HFFc6 (cell line): ENCODE measurements at regions not wholly inside any gene's neighbourhood (a gene's known extent, or its start where the extent isn't known, plus 50 kb on each side); places are given as distances from the start of the nearest gene placed in this dataset.

Experiments
- DNase-seq: peaks from one replicate; pipeline ENCODE4 v3.0.0-alpha.2; 2018
- H3K27ac Mint-ChIP-seq: 2 replicates; pipeline ENCODE4 v1.8.0; 2020; ENCODE audit warnings: mild to moderate bottlenecking, mixed read lengths
- H3K27me3 Mint-ChIP-seq: 2 replicates; pipeline ENCODE4 v1.8.0; 2021; ENCODE audit warnings: mild to moderate bottlenecking, moderate library complexity, mixed read lengths; ENCODE audit not compliant: insufficient read depth
- H3K36me3 Mint-ChIP-seq: 2 replicates; pipeline ENCODE4 v1.8.0; 2021; ENCODE audit warnings: low read depth, mixed read lengths
- H3K4me1 Mint-ChIP-seq: 2 replicates; pipeline ENCODE4 v1.8.0; 2020; ENCODE audit warnings: low read depth, mixed read lengths
- H3K4me3 Mint-ChIP-seq: 2 replicates; pipeline ENCODE4 v1.8.0; 2020; ENCODE audit warnings: mild to moderate bottlenecking, moderate library complexity, mixed read lengths
- H3K9me3 Mint-ChIP-seq: 2 replicates; pipeline ENCODE4 v1.8.0; 2020; ENCODE audit warnings: mild to moderate bottlenecking, mixed read lengths
- TF ChIP-seq, protein P1 (sequence below): fragments of 200-600 bp; sonication (generic); IDR thresholded peaks from 2 replicates; pipeline ENCODE4 v1.5.0; 2021; ENCODE audit warnings: antibody characterized with exemption, mild to moderate bottlenecking

- Mint-ChIP-seq H3K36me3 (no peaks in the 10 kb centered on the region), H3K4me3 (no peak overlapping the region), H3K4me1 (no peaks in the 10 kb centered on the region), H3K27me3 (no peaks in the 10 kb centered on the region), H3K9me3 (no peaks in the 10 kb centered on the region), H3K27ac (no peak overlapping the region)
- TF ChIP-seq, protein P1, sequence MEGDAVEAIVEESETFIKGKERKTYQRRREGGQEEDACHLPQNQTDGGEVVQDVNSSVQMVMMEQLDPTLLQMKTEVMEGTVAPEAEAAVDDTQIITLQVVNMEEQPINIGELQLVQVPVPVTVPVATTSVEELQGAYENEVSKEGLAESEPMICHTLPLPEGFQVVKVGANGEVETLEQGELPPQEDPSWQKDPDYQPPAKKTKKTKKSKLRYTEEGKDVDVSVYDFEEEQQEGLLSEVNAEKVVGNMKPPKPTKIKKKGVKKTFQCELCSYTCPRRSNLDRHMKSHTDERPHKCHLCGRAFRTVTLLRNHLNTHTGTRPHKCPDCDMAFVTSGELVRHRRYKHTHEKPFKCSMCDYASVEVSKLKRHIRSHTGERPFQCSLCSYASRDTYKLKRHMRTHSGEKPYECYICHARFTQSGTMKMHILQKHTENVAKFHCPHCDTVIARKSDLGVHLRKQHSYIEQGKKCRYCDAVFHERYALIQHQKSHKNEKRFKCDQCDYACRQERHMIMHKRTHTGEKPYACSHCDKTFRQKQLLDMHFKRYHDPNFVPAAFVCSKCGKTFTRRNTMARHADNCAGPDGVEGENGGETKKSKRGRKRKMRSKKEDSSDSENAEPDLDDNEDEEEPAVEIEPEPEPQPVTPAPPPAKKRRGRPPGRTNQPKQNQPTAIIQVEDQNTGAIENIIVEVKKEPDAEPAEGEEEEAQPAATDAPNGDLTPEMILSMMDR = no peak
- no peak for DNase-seq
Measured at GRCh38 chr5:120901199-120901598, 437.1 kb downstream of the PRR16 start.

DNA sequence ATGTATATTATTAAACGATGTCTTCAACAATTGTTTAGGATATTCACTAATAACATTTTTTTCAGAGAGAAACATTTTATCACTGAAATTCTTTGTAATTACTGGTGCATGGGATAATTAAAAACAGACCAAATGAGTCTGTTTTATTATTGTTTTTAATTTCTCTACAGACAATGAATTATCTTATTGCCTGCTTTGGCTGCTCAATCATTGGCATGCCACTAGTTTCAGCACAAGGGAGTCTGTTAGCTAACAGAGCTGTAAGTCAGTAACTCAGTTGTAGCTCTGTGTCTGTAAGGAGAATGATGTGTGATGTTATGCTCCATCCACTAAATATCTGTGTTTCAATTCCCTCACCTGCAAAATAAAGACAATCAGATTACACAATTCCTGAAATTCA is 443.9 kb downstream of the PRR16 start:
- no peak for DNase-seq
- Mint-ChIP-seq H3K9me3 (no peaks in the 10 kb centered on the region), H3K27me3 (no peaks in the 10 kb centered on the region), H3K27ac (no peak overlapping the region), H3K4me3 (no peak overlapping the region), H3K4me1 (no peaks in the 10 kb centered on the region), H3K36me3 (no peaks in the 10 kb centered on the region)
- TF ChIP-seq, protein P1 = no peak

GRCh38 chr5:120910629-120911028 is 446.5 kb downstream of the PRR16 start:
- H3K36me3 Mint-ChIP-seq = no peaks in the 10 kb centered on the region
- H3K27me3 Mint-ChIP-seq = no peaks in the 10 kb centered on the region
- H3K27ac Mint-ChIP-seq = no peak overlapping the region
- no peak for DNase-seq
- H3K9me3 Mint-ChIP-seq = no peaks in the 10 kb centered on the region
- H3K4me1 Mint-ChIP-seq = no peaks in the 10 kb centered on the region
- TF ChIP-seq, protein P1 = no peak
- H3K4me3 Mint-ChIP-seq = no peak overlapping the region

DNA sequence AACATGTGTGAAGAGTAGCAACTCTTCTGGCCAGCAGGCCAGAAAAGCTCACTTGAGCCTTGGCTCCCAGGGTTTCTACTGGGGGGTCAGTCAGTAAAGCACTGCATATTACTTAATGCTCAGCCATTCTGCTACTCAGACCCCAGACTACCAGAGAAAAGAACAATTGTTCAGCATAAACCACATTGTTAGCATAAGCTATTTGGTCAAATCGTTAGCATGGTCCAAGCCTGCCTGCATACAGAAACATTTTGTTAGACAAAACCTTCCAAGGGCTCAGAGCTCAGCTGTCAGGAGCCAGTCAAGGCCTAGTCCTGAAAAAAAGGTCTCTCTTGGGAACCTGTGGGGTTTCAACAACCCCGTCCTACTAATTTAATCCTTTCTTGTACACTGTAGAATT is 449.3 kb downstream of the PRR16 start:
- Mint-ChIP-seq H3K4me1 (no peaks in the 10 kb centered on the region), H3K4me3 (no peak overlapping the region), H3K36me3 (no peaks in the 10 kb centered on the region), H3K27ac (no peak overlapping the region), H3K27me3 (no peaks in the 10 kb centered on the region), H3K9me3 (no peaks in the 10 kb centered on the region)
- no peak for DNase-seq
- TF ChIP-seq, protein P1 = no peak

DNA sequence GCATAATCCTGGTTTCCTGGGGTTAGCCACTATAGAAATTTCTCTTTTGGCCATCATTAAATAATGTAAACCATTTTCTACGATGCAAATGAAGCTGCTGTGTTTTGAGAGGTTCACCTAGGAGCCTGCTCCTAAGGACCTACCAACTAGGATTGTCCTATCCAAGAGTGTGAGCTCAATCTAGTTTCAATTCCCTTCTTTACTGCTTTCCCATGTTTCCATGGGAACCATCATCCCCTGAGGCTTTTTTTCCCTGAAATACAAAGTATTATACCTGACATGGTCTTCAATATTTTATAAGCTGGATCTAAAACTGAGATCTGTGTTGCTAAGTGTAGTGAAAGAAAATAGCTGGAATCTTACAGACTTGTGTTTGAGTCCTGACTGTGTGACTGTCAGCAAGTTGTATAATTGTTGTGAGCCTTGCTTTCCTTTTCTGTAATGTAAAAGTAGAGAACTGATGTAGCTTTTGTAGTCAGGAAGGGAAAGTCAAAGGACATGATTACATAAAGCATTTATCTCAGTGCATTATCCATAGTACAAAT is 453.2 kb downstream of the PRR16 start:
- Mint-ChIP-seq H3K9me3 (no peaks in the 10 kb centered on the region), H3K36me3 (no peaks in the 10 kb centered on the region), H3K4me3 (no peak overlapping the region), H3K27me3 (no peaks in the 10 kb centered on the region), H3K4me1 (no peaks in the 10 kb centered on the region), H3K27ac (no peak overlapping the region)
- DNase-seq = no peak
- TF ChIP-seq, protein P1 = no peak

- no peaks in the 10 kb centered on the region for H3K4me1 Mint-ChIP-seq
- no peaks in the 10 kb centered on the region for H3K36me3 Mint-ChIP-seq
- H3K27me3 Mint-ChIP-seq = no peaks in the 10 kb centered on the region
- no peaks in the 10 kb centered on the region; the same call in 1 of the 2 replicates for H3K9me3 Mint-ChIP-seq
- DNase-seq = no peak
- H3K27ac Mint-ChIP-seq = no peak overlapping the region
- H3K4me3 Mint-ChIP-seq = no peak overlapping the region
- TF ChIP-seq, protein P1 = no peak
Measured at GRCh38 chr5:120919017-120919416, 454.9 kb downstream of the PRR16 start.
